Testis (tissue), 2 donors: ENCODE measurements at regions not wholly inside any gene's neighbourhood (a gene's known extent, or its start where the extent isn't known, plus 50 kb on each side); places are given as distances from the start of the nearest gene placed in this dataset.

Experiments used
- DNase-seq: peaks from one replicate; pipeline ENCODE4 v3.0.0-alpha.2; 2019
- H3K27ac ChIP-seq, 2 donors: fragments of 200-600 bp; sonication (generic); one replicate each; pipeline ENCODE4 v1.5.1; 2019
- H3K27me3 ChIP-seq: fragments of 200-600 bp; sonication (generic); one replicate; pipeline ENCODE4 v1.5.1; 2019
- H3K36me3 ChIP-seq: fragments of 200-600 bp; sonication (generic); one replicate; pipeline ENCODE4 v1.5.1; 2017; ENCODE audit warnings: low read depth; ENCODE audit errors: missing control alignments
- H3K4me1 ChIP-seq: fragments of 200-600 bp; sonication (generic); one replicate; pipeline ENCODE4 v1.5.1; 2019
- H3K4me3 ChIP-seq, 2 donors: fragments of 200-600 bp; sonication (generic); one replicate each; pipeline ENCODE4 v1.5.1; 2017 to 2019
- H3K9me3 ChIP-seq: fragments of 200-600 bp; sonication (generic); one replicate; pipeline ENCODE4 v1.5.1; 2017
- CTCF ChIP-seq, 3 experiments: fragments of 450-650 bp in 2 of 3; fragments of 200-600 bp in 1 of 3; sonication (generic) in 1 of 3; IDR thresholded peaks; one replicate each; pipeline ENCODE4 v1.5.1; 2016 to 2019; ENCODE audit warnings: antibody characterized with exemption in 3 of 3, mild to moderate bottlenecking in 2 of 3, moderate library complexity in 1 of 3
- POLR2A ChIP-seq: fragments of 450-650 bp; IDR thresholded peaks from one replicate; pipeline ENCODE4 v1.6.1; 2017; ENCODE audit warnings: antibody characterized with exemption, mild to moderate bottlenecking, moderate library complexity
- WGBS, 2 donors: methylation state at CpG; one replicate each; pipeline ENCODE4 v1.1.5; 2018; 5-methylcytosine and 5-hydroxymethylcytosine counted together
- intact Hi-C: fragments of 100-400 bp; cut with DNase I; formaldehyde crosslinking; loops from one replicate; pipeline ENCODE4 v1.15.1; 2023; ENCODE audit warnings: low total_unique reads

GRCh38 chr6:91860541-91861335 is 1273.9 kb upstream of the MAP3K7 start:
- intact Hi-C loops, result no loop called here
- Histone ChIP-seq H3K4me3 (no peak overlapping the region), H3K4me1 (no peaks in the 10 kb centered on the region), H3K9me3 (no peaks in the 10 kb centered on the region), H3K27me3 (no peaks in the 10 kb centered on the region), H3K36me3 (no peaks in the 10 kb centered on the region), H3K27ac (no peak overlapping the region)
- no peak for TF ChIP-seq POLR2A
- no peak for TF ChIP-seq CTCF (IDR thresholded peaks at IDR 0.05)
- DNase-seq, result no peak
- 67 to 83% methylated on average over 4 of the region's 4 CpGs for WGBS, 2 donors

- Histone ChIP-seq H3K4me1 (no peaks in the 10 kb centered on the region), H3K27me3 (no peaks in the 10 kb centered on the region), H3K4me3 (no peak overlapping the region), H3K27ac (no peak overlapping the region), H3K36me3 (no peaks in the 10 kb centered on the region), H3K9me3 (no peaks in the 10 kb centered on the region)
- WGBS, 2 donors, result 45 to 66% methylated on average over 1 of the region's 1 CpG
- no peak for DNase-seq
- TF ChIP-seq POLR2A (no peak), CTCF (IDR thresholded peaks at IDR 0.05) (no peak)
- intact Hi-C loops, result no loop called here
Measured at GRCh38 chr6:91852252-91852651, 1265.4 kb upstream of the MAP3K7 start.

GRCh38 chr6:91834813-91835212 is 1247.9 kb upstream of the MAP3K7 start:
- no peaks in the 10 kb centered on the region for H3K4me1 ChIP-seq
- intact Hi-C loops, result no loop called here
- no peaks in the 10 kb centered on the region for H3K9me3 ChIP-seq
- no peak overlapping the region for H3K4me3 ChIP-seq
- H3K36me3 ChIP-seq, result no peaks in the 10 kb centered on the region
- 94 to 96% methylated on average over 2 of the region's 2 CpGs for WGBS, 2 donors
- no peak for DNase-seq
- TF ChIP-seq POLR2A, result no peak
- no peaks in the 10 kb centered on the region for H3K27me3 ChIP-seq
- no peak overlapping the region for H3K27ac ChIP-seq

GRCh38 chr6:91827151-91827550 is 1240.3 kb upstream of the MAP3K7 start:
- TF ChIP-seq CTCF (IDR thresholded peaks at IDR 0.05) (no peak), POLR2A (no peak)
- intact Hi-C loops, result no loop called here
- WGBS, 2 donors, result 87 to 93% methylated on average over 2 of the region's 2 CpGs

GRCh38 chr6:91826128-91826527 is 1239.3 kb upstream of the MAP3K7 start:
- no peak for TF ChIP-seq POLR2A
- no peak for TF ChIP-seq CTCF (IDR thresholded peaks at IDR 0.05)
- no peaks in the 10 kb centered on the region for H3K36me3 ChIP-seq
- intact Hi-C loops, result no loop called here
- H3K27ac ChIP-seq, result no peak overlapping the region
- WGBS, 2 donors, result 93 to 98% methylated on average over 2 of the region's 2 CpGs
- H3K4me3 ChIP-seq, result no peak overlapping the region
- H3K27me3 ChIP-seq, result no peaks in the 10 kb centered on the region
- DNase-seq, result no peak
- no peaks in the 10 kb centered on the region for H3K4me1 ChIP-seq
- H3K9me3 ChIP-seq, result no peaks in the 10 kb centered on the region

More at GRCh38 chr6:91827151-91827550, 1240.3 kb upstream of the MAP3K7 start:
- no peak overlapping the region for H3K27ac ChIP-seq
- DNase-seq, result no peak
- H3K4me3 ChIP-seq, result no peak overlapping the region
- no peaks in the 10 kb centered on the region for H3K9me3 ChIP-seq
- H3K36me3 ChIP-seq, result no peaks in the 10 kb centered on the region
- no peaks in the 10 kb centered on the region for H3K4me1 ChIP-seq
- H3K27me3 ChIP-seq, result no peaks in the 10 kb centered on the region
